IMR-90 (cell line): ENCODE measurements at regions not wholly inside any gene's neighbourhood (a gene's known extent, or its start where the extent isn't known, plus 50 kb on each side); places are given as distances from the start of the nearest gene placed in this dataset.

Experiments
- ATAC-seq: fragments of 200-7000 bp; cut with Tn5 transposase; 2 replicates; pipeline ENCODE4 v1.9.1; 2020; ENCODE audit warnings: low read depth, mild to moderate bottlenecking, moderate library complexity
- BruUV-seq: library from RNA; stranded (reverse); fragments of 400-500 nt; replicated peaks from 2 replicates; lab custom pipeline; 2021; lab: Mats Ljungman, UMichigan
- CTCF ChIA-PET: fragments of 300-600 bp; formaldehyde crosslinking; extraction: SDS; loops from one replicate; lab custom pipeline; 2021; ENCODE audit warnings: antibody characterized with exemption; lab: Yijun Ruan, JAX
- POLR2A ChIA-PET: fragments of 300-600 bp; sonication (Branson Sonifier 250); formaldehyde crosslinking; loops from one replicate; lab custom pipeline; 2022; ENCODE audit warnings: antibody characterized with exemption; ENCODE audit not compliant: unreplicated experiment; lab: Charles Lee
- DNase-seq: peaks from one replicate; pipeline ENCODE4 v3.0.0; 2013
- H2AFZ ChIP-seq: replicated peaks from 2 replicates; pipeline ENCODE3; 2013; ENCODE audit warnings: low read length, mild to moderate bottlenecking; ENCODE audit not compliant: poor library complexity
- H2AK5ac ChIP-seq: 2 replicates; pipeline ENCODE4 v1.6.1; 2013; ENCODE audit warnings: low read depth, low read length, inconsistent platforms
- H2AK9ac ChIP-seq: replicated peaks from 2 replicates; pipeline ENCODE3; 2013; ENCODE audit warnings: mild to moderate bottlenecking, low read depth, low read length, moderate library complexity; ENCODE audit not compliant: poor library complexity
- H2BK120ac ChIP-seq: 2 replicates; pipeline ENCODE4 v1.6.1; 2013; ENCODE audit warnings: low read depth, low read length, inconsistent platforms
- H2BK15ac ChIP-seq: 3 replicates; pipeline ENCODE4 v1.6.1; 2013; ENCODE audit warnings: low read depth, low read length, inconsistent platforms
- H2BK20ac ChIP-seq: 2 replicates; pipeline ENCODE4 v1.6.1; 2013; ENCODE audit warnings: low read depth, mild to moderate bottlenecking, inconsistent platforms, low read length, moderate library complexity
- H2BK5ac ChIP-seq: 2 replicates; pipeline ENCODE4 v1.6.1; 2013; ENCODE audit warnings: mild to moderate bottlenecking, low read depth, low read length, inconsistent platforms; ENCODE audit not compliant: poor library complexity, severe bottlenecking
- H3K14ac ChIP-seq: replicated peaks from 2 replicates; pipeline ENCODE4 v1.6.1; 2013; ENCODE audit warnings: low read depth, low read length, inconsistent platforms
- H3K18ac ChIP-seq: 2 replicates; pipeline ENCODE4 v1.6.1; 2013; ENCODE audit warnings: low read depth, low read length, control low read depth
- H3K23ac ChIP-seq: 2 replicates; pipeline ENCODE4 v1.6.1; 2013; ENCODE audit warnings: low read depth, low read length, inconsistent platforms
- H3K27ac ChIP-seq: 2 replicates; pipeline ENCODE4 v1.5.1; 2013; ENCODE audit warnings: mild to moderate bottlenecking, control low read depth, low read length; ENCODE audit not compliant: insufficient read depth
- H3K27me3 ChIP-seq: 2 replicates; pipeline ENCODE4 v1.6.1; 2013; ENCODE audit warnings: low read length; ENCODE audit not compliant: control insufficient read depth, insufficient read depth
- H3K36me3 ChIP-seq: 2 replicates; pipeline ENCODE4 v1.6.1; 2013; ENCODE audit warnings: low read length, mixed read lengths; ENCODE audit not compliant: control insufficient read depth, insufficient read depth
- H3K4ac ChIP-seq: 2 replicates; pipeline ENCODE4 v1.6.1; 2013; ENCODE audit warnings: low read depth, low read length, inconsistent platforms
- H3K4me1 ChIP-seq: 2 replicates; pipeline ENCODE4 v1.6.1; 2013; ENCODE audit warnings: low read length, mixed read lengths; ENCODE audit not compliant: control insufficient read depth, insufficient read depth
- H3K4me2 ChIP-seq: 2 replicates; pipeline ENCODE4 v1.6.1; 2013; ENCODE audit warnings: low read depth, mild to moderate bottlenecking, control low read depth, low read length, moderate library complexity
- H3K4me3 ChIP-seq: 2 replicates; pipeline ENCODE4 v1.5.1; 2013; ENCODE audit warnings: low read depth, mild to moderate bottlenecking, control low read depth, low read length, moderate library complexity; ENCODE audit not compliant: insufficient read depth
- H3K56ac ChIP-seq: 2 replicates; pipeline ENCODE4 v1.6.1; 2013; ENCODE audit warnings: low read length, inconsistent platforms; ENCODE audit not compliant: insufficient read depth; ENCODE audit errors: extremely low read depth
- H3K79me1 ChIP-seq, 2 experiments: 2 replicates each; pipeline ENCODE4 v1.6.1; 2013; ENCODE audit warnings: low read length in 2 of 2, inconsistent platforms in 1 of 2, low read depth in 1 of 2
- H3K9ac ChIP-seq: 2 replicates; pipeline ENCODE4 v1.6.1; 2013; ENCODE audit warnings: low read depth, low read length, control low read depth
- H3K9me1 ChIP-seq: 2 replicates; pipeline ENCODE4 v1.6.1; 2013; ENCODE audit warnings: low read length, inconsistent platforms; ENCODE audit not compliant: insufficient read depth
- H3K9me3 ChIP-seq: 2 replicates; pipeline ENCODE4 v1.6.1; 2013; ENCODE audit warnings: low read length; ENCODE audit not compliant: control insufficient read depth, insufficient read depth
- H4K20me1 ChIP-seq: 2 replicates; pipeline ENCODE4 v1.6.1; 2013; ENCODE audit warnings: low read length, inconsistent platforms; ENCODE audit not compliant: insufficient read depth
- H4K5ac ChIP-seq: 2 replicates; pipeline ENCODE4 v1.6.1; 2013; ENCODE audit warnings: mild to moderate bottlenecking, low read depth, low read length, control low read depth
- H4K8ac ChIP-seq, 2 experiments: 2 replicates each; pipeline ENCODE4 v1.6.1; 2013; ENCODE audit warnings: low read depth in 2 of 2, low read length in 2 of 2, control low read depth in 1 of 2, inconsistent platforms in 1 of 2
- H4K91ac ChIP-seq: 2 replicates; pipeline ENCODE4 v1.6.1; 2013; ENCODE audit warnings: low read depth, low read length, inconsistent platforms; ENCODE audit not compliant: insufficient read depth
- BHLHE40 ChIP-seq: fragments of 150-350 bp; IDR thresholded peaks from 2 replicates; pipeline ENCODE4 v1.6.1; 2016; ENCODE audit warnings: mild to moderate bottlenecking, low read depth, low read length
- CEBPB ChIP-seq: IDR thresholded peaks from 2 replicates; pipeline ENCODE4 v1.6.1; 2012; ENCODE audit warnings: low read depth, low read length, improper control_type of control experiment
- CHD1 ChIP-seq: IDR thresholded peaks from 2 replicates; pipeline ENCODE4 v1.6.1; 2012; ENCODE audit warnings: low read depth, low read length, improper control_type of control experiment
- MAZ ChIP-seq: IDR thresholded peaks from 2 replicates; pipeline ENCODE4 v1.6.1; 2012; ENCODE audit warnings: low read depth, mild to moderate bottlenecking, low read length, improper control_type of control experiment, moderate library complexity, borderline replicate concordance
- MXI1 ChIP-seq: IDR thresholded peaks from 2 replicates; pipeline ENCODE4 v1.6.1; 2012; ENCODE audit warnings: low read depth, mild to moderate bottlenecking, low read length, moderate library complexity, borderline replicate concordance
- WGBS, 2 experiments: methylation state at CpG; one replicate each; pipeline versions ENCODE4 v1.1.5 to v1.1.7; 2013; ENCODE audit warnings: missing lambda C conversion rate in 2 of 2; ENCODE audit not compliant: insufficient read length in 1 of 2; ENCODE audit errors: extremely low coverage in 2 of 2; 5-methylcytosine and 5-hydroxymethylcytosine counted together
- dilution Hi-C: fragments of 300-500 bp; cut with HindIII; formaldehyde crosslinking; loops from one replicate; pipeline ENCODE4 v1.14.3; 2018; ENCODE audit warnings: low sequenced_read_pairs; ENCODE audit not compliant: unreplicated experiment
- in situ Hi-C: fragments of 300-500 bp; cut with MboI; formaldehyde crosslinking; loops from 3 replicates; pipeline ENCODE4 v1.14.3; 2019; ENCODE audit warnings: low sequenced_read_pairs, inconsistent platforms, mixed read lengths
- intact Hi-C: fragments of 100-400 bp; cut with micrococcal nuclease; formaldehyde crosslinking; loops from 2 replicates; pipeline ENCODE4 v1.10.0; 2022
- TF ChIP-seq, protein P1 (sequence below): conservative IDR thresholded peaks from 2 replicates; pipeline ENCODE4 v1.5.1; 2012; ENCODE audit warnings: mild to moderate bottlenecking, low read depth, low read length, improper control_type of control experiment

DNA sequence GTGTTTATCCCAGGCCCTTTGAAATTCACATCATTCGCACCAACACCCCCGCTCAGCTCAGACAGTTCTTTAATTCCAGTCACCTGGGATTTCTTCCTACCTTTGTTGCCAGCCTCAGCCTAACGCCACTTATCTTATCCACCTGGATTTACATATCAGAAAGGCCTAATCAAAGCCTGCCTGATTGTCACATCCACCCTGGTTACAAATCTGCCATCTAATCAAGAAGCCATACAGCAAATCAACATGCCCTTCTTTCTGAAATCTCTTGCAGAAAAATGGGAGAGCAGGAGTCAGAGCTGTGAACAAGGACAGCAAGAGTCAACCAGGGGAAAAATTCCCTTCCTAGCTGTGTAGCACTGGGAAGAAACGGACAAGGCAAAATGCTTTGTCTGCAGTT lies 173.2 kb upstream of the DAB1 start:
- H2AK5ac ChIP-seq, result no peak overlapping the region
- H3K4me3 ChIP-seq, result no peak overlapping the region
- H2BK20ac ChIP-seq, result no peak overlapping the region
- ChIA-PET POLR2A (no interaction called here), CTCF (no interaction called here)
- no peak overlapping the region for H3K56ac ChIP-seq
- H3K4me1 ChIP-seq, result no peaks in the 10 kb centered on the region
- no peak overlapping the region for H2AK9ac ChIP-seq
- no peak overlapping the region for H2AFZ ChIP-seq
- TF ChIP-seq, protein P1, sequence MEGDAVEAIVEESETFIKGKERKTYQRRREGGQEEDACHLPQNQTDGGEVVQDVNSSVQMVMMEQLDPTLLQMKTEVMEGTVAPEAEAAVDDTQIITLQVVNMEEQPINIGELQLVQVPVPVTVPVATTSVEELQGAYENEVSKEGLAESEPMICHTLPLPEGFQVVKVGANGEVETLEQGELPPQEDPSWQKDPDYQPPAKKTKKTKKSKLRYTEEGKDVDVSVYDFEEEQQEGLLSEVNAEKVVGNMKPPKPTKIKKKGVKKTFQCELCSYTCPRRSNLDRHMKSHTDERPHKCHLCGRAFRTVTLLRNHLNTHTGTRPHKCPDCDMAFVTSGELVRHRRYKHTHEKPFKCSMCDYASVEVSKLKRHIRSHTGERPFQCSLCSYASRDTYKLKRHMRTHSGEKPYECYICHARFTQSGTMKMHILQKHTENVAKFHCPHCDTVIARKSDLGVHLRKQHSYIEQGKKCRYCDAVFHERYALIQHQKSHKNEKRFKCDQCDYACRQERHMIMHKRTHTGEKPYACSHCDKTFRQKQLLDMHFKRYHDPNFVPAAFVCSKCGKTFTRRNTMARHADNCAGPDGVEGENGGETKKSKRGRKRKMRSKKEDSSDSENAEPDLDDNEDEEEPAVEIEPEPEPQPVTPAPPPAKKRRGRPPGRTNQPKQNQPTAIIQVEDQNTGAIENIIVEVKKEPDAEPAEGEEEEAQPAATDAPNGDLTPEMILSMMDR, result no peak
- TF ChIP-seq CHD1 (no peak), MAZ (no peak), CEBPB (no peak), BHLHE40 (no peak), MXI1 (no peak)
- H3K14ac ChIP-seq, result no peak overlapping the region
- no peaks in the 10 kb centered on the region for H3K9me1 ChIP-seq
- H2BK15ac ChIP-seq, result no peak overlapping the region
- H4K8ac ChIP-seq, result no peak overlapping the region
- dilution Hi-C loops (no loop called here), in situ Hi-C loops (no loop called here), intact Hi-C loops (no loop called here)
- DNase-seq, result no peak
- no TSS peak for BruUV-seq
- H3K4ac ChIP-seq, result no peak overlapping the region
- H2BK120ac ChIP-seq, result no peak overlapping the region
- no peak overlapping the region for H3K27ac ChIP-seq
- H4K20me1 ChIP-seq, result no peaks in the 10 kb centered on the region
- H3K9ac ChIP-seq, result no peak overlapping the region
- no peak overlapping the region for H3K18ac ChIP-seq
- no peaks in the 10 kb centered on the region for H3K9me3 ChIP-seq
- no peak overlapping the region for H2BK5ac ChIP-seq
- H3K4me2 ChIP-seq, result no peak overlapping the region
- WGBS, 2 experiments, result 40% methylated on average over 1 of the region's 4 CpGs; no CpG with 5 or more reads in 1 of the 2 experiments
- no peak overlapping the region for H4K91ac ChIP-seq
- no peak overlapping the region for H3K23ac ChIP-seq
- no peak for ATAC-seq
- H4K5ac ChIP-seq, result no peak overlapping the region
- H3K27me3 ChIP-seq, result peaks cover 2% of the 10 kb centered on the region; the same call in 1 of the 2 replicates
- no peaks in the 10 kb centered on the region for H3K36me3 ChIP-seq
- H3K79me1 ChIP-seq, result no peaks in the 10 kb centered on the region
